K562 (cell line): ENCODE measurements at regions not wholly inside any gene's neighbourhood (a gene's known extent, or its start where the extent isn't known, plus 50 kb on each side); places are given as distances from the start of the nearest gene placed in this dataset.

Experiments used
- BRF1 ChIP-seq: IDR thresholded peaks from 3 replicates; pipeline ENCODE4 v1.6.1; 2011; ENCODE audit warnings: borderline replicate concordance, mild to moderate bottlenecking; ENCODE audit not compliant: insufficient read length; ENCODE audit errors: extremely low read depth
- HNRNPK ChIP-seq: fragments of 200-400 bp; formaldehyde crosslinking; IDR thresholded peaks from one replicate; pipeline ENCODE4 v1.6.1; 2018; ENCODE audit warnings: mild to moderate bottlenecking, low read depth, low read length; ENCODE audit not compliant: poor library complexity, severe bottlenecking
- ILF3 ChIP-seq: fragments of 450-650 bp; IDR thresholded peaks from 2 replicates; pipeline ENCODE4 v1.6.1; 2018; ENCODE audit warnings: antibody characterized with exemption, mild to moderate bottlenecking, moderate library complexity, borderline replicate concordance
- SPI1 ChIP-seq: IDR thresholded peaks from 2 replicates; pipeline ENCODE4 v1.6.1; 2011; ENCODE audit warnings: low read depth, low read length, control low read depth, borderline replicate concordance
- ZC3H4 ChIP-seq: sonication (generic); formaldehyde crosslinking; IDR thresholded peaks from 2 replicates; pipeline ENCODE4 v1.9.0; 2021; ENCODE audit warnings: missing genetic modification reagents, borderline replicate concordance
- TF ChIP-seq, protein P1 (sequence below): sonication (generic); formaldehyde crosslinking; IDR thresholded peaks from 2 replicates; pipeline ENCODE4 v1.8.0; 2022; ENCODE audit warnings: missing genetic modification reagents, mild to moderate bottlenecking, borderline replicate concordance
- TF ChIP-seq, protein P2 (sequence below): fragments of 200-800 bp; sonication (Bioruptor generic); IDR thresholded peaks from 2 replicates; pipeline ENCODE4 v1.6.1; 2017; ENCODE audit warnings: missing genetic modification characterization, missing compliant biosample characterization
- TF ChIP-seq, protein P3 (sequence below): fragments of 250-450 bp; sonication (Bioruptor Pico); IDR thresholded peaks from 2 replicates; pipeline ENCODE4 v1.8.0; 2022; ENCODE audit warnings: moderate library complexity, mild to moderate bottlenecking, inconsistent platforms
- TF ChIP-seq, protein P4 (sequence below): fragments of 250-450 bp; sonication (Bioruptor Pico); IDR thresholded peaks from 2 replicates; pipeline ENCODE4 v1.5.0; 2021; ENCODE audit warnings: mild to moderate bottlenecking, moderate library complexity

DNA sequence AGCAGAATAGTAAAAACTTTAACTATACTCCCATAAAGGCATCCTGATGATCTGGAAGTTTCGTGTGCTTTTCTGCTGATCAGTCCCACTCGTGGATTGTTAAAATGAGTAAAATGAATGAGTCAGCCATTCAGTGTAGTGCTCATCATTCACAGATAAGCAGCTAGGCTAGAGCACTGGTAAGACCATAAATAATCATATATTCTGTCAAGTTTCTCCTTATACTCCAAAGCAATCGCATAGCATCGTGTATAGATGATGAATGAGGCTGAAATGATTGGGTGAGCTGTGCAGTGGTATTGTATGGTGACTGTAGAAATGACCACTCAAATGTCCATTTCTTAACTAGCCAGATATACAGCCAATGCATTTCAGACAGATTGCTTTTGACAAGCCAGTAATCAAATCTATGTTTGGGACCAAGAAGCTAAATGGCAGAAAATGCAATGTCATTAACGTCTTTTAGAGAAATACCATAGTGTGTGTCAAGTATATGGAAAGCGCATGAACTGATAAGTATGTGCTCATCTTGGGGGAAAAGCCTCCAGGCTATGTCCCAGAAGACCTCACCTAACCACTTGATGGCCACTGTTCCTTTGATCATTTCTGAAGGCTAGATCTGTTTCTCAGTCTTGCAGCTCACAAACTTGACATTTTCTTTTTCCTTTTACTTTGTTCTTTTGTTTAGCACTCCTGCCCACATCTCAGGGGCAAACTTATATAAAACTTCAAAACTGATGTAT is 227.2 kb upstream of the FAM3C start (continued):
- TF ChIP-seq ILF3 (no peak), ZC3H4 (CRISPR knock-in tag) (no peak), SPI1 (no peak), BRF1 (no peak), HNRNPK (no peak)
- TF ChIP-seq, protein P1, sequence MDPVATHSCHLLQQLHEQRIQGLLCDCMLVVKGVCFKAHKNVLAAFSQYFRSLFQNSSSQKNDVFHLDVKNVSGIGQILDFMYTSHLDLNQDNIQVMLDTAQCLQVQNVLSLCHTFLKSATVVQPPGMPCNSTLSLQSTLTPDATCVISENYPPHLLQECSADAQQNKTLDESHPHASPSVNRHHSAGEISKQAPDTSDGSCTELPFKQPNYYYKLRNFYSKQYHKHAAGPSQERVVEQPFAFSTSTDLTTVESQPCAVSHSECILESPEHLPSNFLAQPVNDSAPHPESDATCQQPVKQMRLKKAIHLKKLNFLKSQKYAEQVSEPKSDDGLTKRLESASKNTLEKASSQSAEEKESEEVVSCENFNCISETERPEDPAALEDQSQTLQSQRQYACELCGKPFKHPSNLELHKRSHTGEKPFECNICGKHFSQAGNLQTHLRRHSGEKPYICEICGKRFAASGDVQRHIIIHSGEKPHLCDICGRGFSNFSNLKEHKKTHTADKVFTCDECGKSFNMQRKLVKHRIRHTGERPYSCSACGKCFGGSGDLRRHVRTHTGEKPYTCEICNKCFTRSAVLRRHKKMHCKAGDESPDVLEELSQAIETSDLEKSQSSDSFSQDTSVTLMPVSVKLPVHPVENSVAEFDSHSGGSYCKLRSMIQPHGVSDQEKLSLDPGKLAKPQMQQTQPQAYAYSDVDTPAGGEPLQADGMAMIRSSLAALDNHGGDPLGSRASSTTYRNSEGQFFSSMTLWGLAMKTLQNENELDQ = no peak
- TF ChIP-seq, protein P2, sequence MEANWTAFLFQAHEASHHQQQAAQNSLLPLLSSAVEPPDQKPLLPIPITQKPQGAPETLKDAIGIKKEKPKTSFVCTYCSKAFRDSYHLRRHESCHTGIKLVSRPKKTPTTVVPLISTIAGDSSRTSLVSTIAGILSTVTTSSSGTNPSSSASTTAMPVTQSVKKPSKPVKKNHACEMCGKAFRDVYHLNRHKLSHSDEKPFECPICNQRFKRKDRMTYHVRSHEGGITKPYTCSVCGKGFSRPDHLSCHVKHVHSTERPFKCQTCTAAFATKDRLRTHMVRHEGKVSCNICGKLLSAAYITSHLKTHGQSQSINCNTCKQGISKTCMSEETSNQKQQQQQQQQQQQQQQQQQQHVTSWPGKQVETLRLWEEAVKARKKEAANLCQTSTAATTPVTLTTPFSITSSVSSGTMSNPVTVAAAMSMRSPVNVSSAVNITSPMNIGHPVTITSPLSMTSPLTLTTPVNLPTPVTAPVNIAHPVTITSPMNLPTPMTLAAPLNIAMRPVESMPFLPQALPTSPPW (CRISPR knock-in tag) = no peak
- TF ChIP-seq, protein P3, sequence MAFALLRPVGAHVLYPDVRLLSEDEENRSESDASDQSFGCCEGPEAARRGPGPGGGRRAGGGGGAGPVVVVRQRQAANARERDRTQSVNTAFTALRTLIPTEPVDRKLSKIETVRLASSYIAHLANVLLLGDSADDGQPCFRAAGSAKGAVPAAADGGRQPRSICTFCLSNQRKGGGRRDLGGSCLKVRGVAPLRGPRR (CRISPR knock-in tag) = no peak
- TF ChIP-seq, protein P4, sequence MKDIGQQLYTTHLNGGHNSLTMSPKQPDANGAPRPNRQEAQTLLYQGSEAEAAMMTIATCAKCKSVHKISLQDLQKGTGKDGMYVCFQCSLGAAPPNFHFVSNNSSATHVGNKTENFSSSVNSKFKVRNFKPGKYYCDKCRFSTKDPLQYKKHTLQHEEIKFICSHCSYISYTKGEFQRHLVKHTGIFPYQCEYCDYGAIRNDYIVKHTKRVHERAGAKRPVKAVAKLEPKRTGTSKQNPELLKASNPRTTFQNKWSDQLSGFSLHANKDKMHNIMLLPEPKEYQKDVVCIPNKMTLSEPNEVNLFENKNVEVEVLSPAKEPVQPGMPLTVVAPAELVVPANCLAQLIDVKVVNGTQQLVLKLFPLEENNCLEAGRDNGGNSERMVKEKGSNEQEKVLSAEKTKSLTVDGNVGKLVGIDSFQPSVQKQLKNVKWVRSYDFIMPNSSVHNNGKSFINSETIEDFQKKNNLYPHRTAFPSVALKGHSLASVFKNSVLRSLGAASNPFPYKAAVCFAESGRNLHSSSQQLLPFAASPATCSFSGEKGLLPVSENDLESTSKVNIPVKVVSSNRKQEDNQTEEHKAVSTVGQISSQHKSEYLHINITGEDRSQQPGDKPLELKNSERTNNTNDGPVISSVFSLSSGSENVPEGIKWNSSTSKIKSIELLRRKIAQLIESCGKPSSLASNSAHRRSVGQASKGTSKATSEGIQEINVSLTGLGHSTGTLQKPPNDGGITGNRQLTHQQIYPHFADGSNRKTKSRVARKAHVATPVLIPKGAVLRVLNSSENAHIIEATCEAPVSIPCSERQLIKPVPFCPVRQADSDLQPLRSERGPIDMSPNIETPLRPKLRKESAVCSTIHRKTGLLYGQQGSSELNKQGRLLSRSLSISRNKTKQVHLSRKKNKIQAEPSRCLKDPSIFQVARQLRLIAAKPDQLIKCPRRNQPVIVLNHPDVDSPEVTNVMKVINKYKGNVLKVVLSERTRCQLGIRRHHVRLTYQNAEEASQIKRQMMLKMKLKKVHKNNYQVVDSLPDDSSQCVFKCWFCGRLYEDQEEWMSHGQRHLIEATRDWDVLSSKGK (CRISPR knock-in tag) = no peak
